Left ventricle myocardium inferior (tissue), 1 donor: ENCODE measurements at regions not wholly inside any gene's neighbourhood (a gene's known extent, or its start where the extent isn't known, plus 50 kb on each side); places are given as distances from the start of the nearest gene placed in this dataset.

Source experiments
- DNase-seq: peaks from one replicate; pipeline ENCODE4 v3.0.0-alpha.2; 2020
- H3K27ac ChIP-seq: fragments of 200-600 bp; replicated peaks from 2 replicates; pipeline ENCODE4 v1.8.0; 2021
- H3K27me3 ChIP-seq: fragments of 200-600 bp; 2 replicates; pipeline ENCODE4 v1.8.0; 2021; ENCODE audit warnings: low read depth
- H3K36me3 ChIP-seq: fragments of 200-600 bp; 2 replicates; pipeline ENCODE4 v1.8.0; 2021
- H3K4me1 ChIP-seq: fragments of 200-600 bp; 2 replicates; pipeline ENCODE4 v1.8.0; 2021
- H3K4me3 ChIP-seq: fragments of 200-600 bp; 2 replicates; pipeline ENCODE4 v1.8.0; 2021; ENCODE audit warnings: mild to moderate bottlenecking, moderate library complexity
- H3K9me3 ChIP-seq: fragments of 200-600 bp; replicated peaks from 2 replicates; pipeline ENCODE4 v1.8.0; 2021
- intact Hi-C: fragments of 100-400 bp; cut with micrococcal nuclease; formaldehyde crosslinking; loops from one replicate; pipeline ENCODE4 v1.11.0; 2022
- TF ChIP-seq, protein P1 (sequence below): fragments of 200-600 bp; IDR thresholded peaks from 2 replicates; pipeline ENCODE4 v1.8.0; 2021; ENCODE audit warnings: antibody characterized with exemption, mild to moderate bottlenecking, borderline replicate concordance
- donor health status: DM: no; HTN: yes; CAD: no; lungs with severe emphysema.

- no peaks in the 10 kb centered on the region for H3K4me1 ChIP-seq
- intact Hi-C loops = no loop called here
- no peak for DNase-seq
- H3K27ac ChIP-seq = no peak overlapping the region
- peaks cover 2% of the 10 kb centered on the region for H3K27me3 ChIP-seq
- peaks cover 14% of the 10 kb centered on the region for H3K9me3 ChIP-seq
- TF ChIP-seq, protein P1, sequence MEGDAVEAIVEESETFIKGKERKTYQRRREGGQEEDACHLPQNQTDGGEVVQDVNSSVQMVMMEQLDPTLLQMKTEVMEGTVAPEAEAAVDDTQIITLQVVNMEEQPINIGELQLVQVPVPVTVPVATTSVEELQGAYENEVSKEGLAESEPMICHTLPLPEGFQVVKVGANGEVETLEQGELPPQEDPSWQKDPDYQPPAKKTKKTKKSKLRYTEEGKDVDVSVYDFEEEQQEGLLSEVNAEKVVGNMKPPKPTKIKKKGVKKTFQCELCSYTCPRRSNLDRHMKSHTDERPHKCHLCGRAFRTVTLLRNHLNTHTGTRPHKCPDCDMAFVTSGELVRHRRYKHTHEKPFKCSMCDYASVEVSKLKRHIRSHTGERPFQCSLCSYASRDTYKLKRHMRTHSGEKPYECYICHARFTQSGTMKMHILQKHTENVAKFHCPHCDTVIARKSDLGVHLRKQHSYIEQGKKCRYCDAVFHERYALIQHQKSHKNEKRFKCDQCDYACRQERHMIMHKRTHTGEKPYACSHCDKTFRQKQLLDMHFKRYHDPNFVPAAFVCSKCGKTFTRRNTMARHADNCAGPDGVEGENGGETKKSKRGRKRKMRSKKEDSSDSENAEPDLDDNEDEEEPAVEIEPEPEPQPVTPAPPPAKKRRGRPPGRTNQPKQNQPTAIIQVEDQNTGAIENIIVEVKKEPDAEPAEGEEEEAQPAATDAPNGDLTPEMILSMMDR = no peak
- H3K36me3 ChIP-seq = no peaks in the 10 kb centered on the region
- no peak overlapping the region for H3K4me3 ChIP-seq
Measured at GRCh38 chr14:98551028-98551427, 721.0 kb downstream of the BCL11B start.

GRCh38 chr14:98555440-98555839, 716.6 kb downstream of the BCL11B start:
- peaks cover 15% of the 10 kb centered on the region for H3K9me3 ChIP-seq
- no peaks in the 10 kb centered on the region for H3K36me3 ChIP-seq
- no peaks in the 10 kb centered on the region for H3K4me1 ChIP-seq
- H3K27me3 ChIP-seq = peaks cover 9% of the 10 kb centered on the region
- H3K27ac ChIP-seq = no peak overlapping the region
- intact Hi-C loops = no loop called here
- DNase-seq = no peak
- TF ChIP-seq, protein P1 = no peak
- H3K4me3 ChIP-seq = no peak overlapping the region

GRCh38 chr14:98564006-98564405, 708.0 kb downstream of the BCL11B start:
- no peaks in the 10 kb centered on the region for H3K36me3 ChIP-seq
- no peaks in the 10 kb centered on the region for H3K9me3 ChIP-seq
- H3K27me3 ChIP-seq = peaks cover 15% of the 10 kb centered on the region
- TF ChIP-seq, protein P1 = no peak
- no peaks in the 10 kb centered on the region for H3K4me1 ChIP-seq
- no peak overlapping the region for H3K4me3 ChIP-seq
- intact Hi-C loops = no loop called here
- H3K27ac ChIP-seq = no peak overlapping the region
- DNase-seq = no peak

GRCh38 chr14:98564541-98564940, 707.5 kb downstream of the BCL11B start:
- intact Hi-C loops = no loop called here
- Histone ChIP-seq H3K9me3 (no peaks in the 10 kb centered on the region), H3K27me3 (peaks cover 15% of the 10 kb centered on the region), H3K36me3 (no peaks in the 10 kb centered on the region), H3K27ac (no peak overlapping the region), H3K4me1 (no peaks in the 10 kb centered on the region), H3K4me3 (no peak overlapping the region)
- DNase-seq = no peak
- TF ChIP-seq, protein P1 = no peak

DNA sequence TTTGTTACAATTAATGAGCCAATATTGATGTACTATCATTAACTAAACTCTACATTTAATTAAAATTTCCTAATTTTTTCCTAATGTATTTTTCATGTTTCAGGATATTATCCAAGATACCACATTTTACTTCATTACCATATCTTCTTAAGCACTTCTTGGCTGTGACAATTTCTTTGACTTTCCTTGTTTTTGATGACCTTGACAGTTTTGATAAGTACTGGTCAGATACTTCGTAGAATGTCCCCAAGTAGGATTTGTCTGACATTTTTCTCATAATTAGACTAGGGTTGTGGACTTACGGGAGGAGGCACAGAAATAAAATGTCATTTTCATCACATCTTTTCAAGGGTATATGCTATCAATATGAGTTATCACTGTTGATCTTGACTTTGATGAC, 700.9 kb downstream of the BCL11B start:
- no peak for DNase-seq
- no peak overlapping the region for H3K4me3 ChIP-seq
- intact Hi-C loops = no loop called here
- H3K27me3 ChIP-seq = no peaks in the 10 kb centered on the region
- no peaks in the 10 kb centered on the region for H3K4me1 ChIP-seq
- no peak overlapping the region for H3K27ac ChIP-seq
- peaks cover 24% of the 10 kb centered on the region for H3K9me3 ChIP-seq
- no peaks in the 10 kb centered on the region for H3K36me3 ChIP-seq
- TF ChIP-seq, protein P1 = no peak

GRCh38 chr14:98573082-98573481, 698.9 kb downstream of the BCL11B start:
- Histone ChIP-seq H3K36me3 (no peaks in the 10 kb centered on the region), H3K4me3 (no peak overlapping the region), H3K27me3 (no peaks in the 10 kb centered on the region), H3K27ac (no peak overlapping the region), H3K4me1 (no peaks in the 10 kb centered on the region), H3K9me3 (peaks cover 24% of the 10 kb centered on the region)
- no peak for DNase-seq
- intact Hi-C loops = no loop called here
- TF ChIP-seq, protein P1 = no peak
